COLO668 (cell line): ENCODE measurements at regions not wholly inside any gene's neighbourhood (a gene's known extent, or its start where the extent isn't known, plus 50 kb on each side); places are given as distances from the start of the nearest gene placed in this dataset.
A peak's percentile ranks its signal among the peaks of the same experiment; 100 is the strongest.

ENCODE experiments used
- DNase-seq: peaks from one replicate; lab custom pipeline; 2025; ENCODE audit not compliant: unreplicated experiment; lab: John Stamatoyannopoulos, UW

- DNase-seq = peak; percentile 2
Measured at GRCh38 chr5:171647043-171647903, 138.3 kb upstream of the SMIM23 start.

GRCh38 chr5:171647904-171648260, 137.7 kb upstream of the SMIM23 start:
- DNase-seq = no peak

GRCh38 chr5:171648279-171649074, 137.1 kb upstream of the SMIM23 start:
- DNase-seq = no peak

- no peak for DNase-seq
Measured at GRCh38 chr5:171649075-171649401, 136.6 kb upstream of the SMIM23 start.

GRCh38 chr5:171650597-171650996, 135.0 kb upstream of the SMIM23 start:
- no peak for DNase-seq

GRCh38 chr5:171651102-171651501, 134.5 kb upstream of the SMIM23 start:
- DNase-seq = no peak

GRCh38 chr5:171654881-171655280, 130.7 kb upstream of the SMIM23 start:
- no peak for DNase-seq

GRCh38 chr5:171657473-171657872, 128.1 kb upstream of the SMIM23 start:
- DNase-seq = no peak

GRCh38 chr5:171659896-171660295, 125.7 kb upstream of the SMIM23 start:
- DNase-seq = no peak

- DNase-seq = no peak
Measured at GRCh38 chr5:171660434-171660833, 125.2 kb upstream of the SMIM23 start.

GRCh38 chr5:171661143-171661542, 124.5 kb upstream of the SMIM23 start:
- no peak for DNase-seq

- no peak for DNase-seq
Measured at GRCh38 chr5:171663311-171664085, 122.1 kb upstream of the SMIM23 start.

GRCh38 chr5:171664489-171664888, 121.1 kb upstream of the SMIM23 start:
- no peak for DNase-seq

- no peak for DNase-seq
Measured at GRCh38 chr5:171666815-171667214, 118.8 kb upstream of the SMIM23 start.

- no peak for DNase-seq
Measured at GRCh38 chr5:171667341-171668096, 118.1 kb upstream of the SMIM23 start.

GRCh38 chr5:171668097-171668412, 117.6 kb upstream of the SMIM23 start:
- no peak for DNase-seq

- DNase-seq = no peak
Measured at GRCh38 chr5:171669571-171669970, 116.0 kb upstream of the SMIM23 start.

GRCh38 chr5:171672556-171672955, 113.1 kb upstream of the SMIM23 start:
- DNase-seq = no peak

GRCh38 chr5:171673328-171673727, 112.3 kb upstream of the SMIM23 start:
- DNase-seq = no peak

- no peak for DNase-seq
Measured at GRCh38 chr5:171673840-171674239, 111.8 kb upstream of the SMIM23 start.

GRCh38 chr5:171675511-171675910, 110.1 kb upstream of the SMIM23 start:
- no peak for DNase-seq
